ENCODE measurements at regions not wholly inside any gene's neighbourhood (a gene's known extent, or its start where the extent isn't known, plus 50 kb on each side); places are given as distances from the start of the nearest gene placed in this dataset.

DNA sequence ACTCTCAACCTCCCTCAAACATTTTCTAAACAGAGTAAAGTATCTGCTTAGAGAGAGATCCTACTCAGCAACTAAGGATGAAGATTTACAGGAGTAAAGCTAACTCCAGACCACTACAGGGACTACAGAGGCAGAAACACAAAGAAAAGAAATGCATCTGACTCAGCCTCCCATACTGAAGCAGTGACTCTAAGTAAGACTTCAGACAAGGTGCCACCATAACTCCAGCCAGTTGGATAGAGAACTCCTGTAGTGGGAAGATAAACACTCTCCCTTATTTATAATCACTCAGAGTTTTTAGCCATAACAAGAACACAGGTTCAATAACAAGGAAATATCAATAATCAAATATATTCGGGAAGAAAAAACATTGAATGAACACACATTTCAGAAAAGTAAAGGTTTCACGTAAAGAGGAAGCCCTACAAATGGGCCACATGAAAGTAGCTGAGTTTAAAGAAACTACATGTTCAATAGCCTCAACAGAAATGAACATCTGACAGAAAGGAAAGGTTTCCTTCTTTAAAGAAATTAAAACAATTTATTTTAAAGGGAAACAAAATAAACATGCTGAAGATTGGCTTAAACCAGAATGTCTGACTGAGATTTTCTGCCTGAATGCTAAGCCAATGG, 519.9 kb downstream of the KCNJ3 start:
- no peak for TF ChIP-seq ZFX (IDR thresholded peaks at IDR 0.05)
- no peak for TF ChIP-seq CTCF (conservative IDR thresholded peaks at IDR 0.05)
- no peak overlapping the region for H3K27ac ChIP-seq

DNA sequence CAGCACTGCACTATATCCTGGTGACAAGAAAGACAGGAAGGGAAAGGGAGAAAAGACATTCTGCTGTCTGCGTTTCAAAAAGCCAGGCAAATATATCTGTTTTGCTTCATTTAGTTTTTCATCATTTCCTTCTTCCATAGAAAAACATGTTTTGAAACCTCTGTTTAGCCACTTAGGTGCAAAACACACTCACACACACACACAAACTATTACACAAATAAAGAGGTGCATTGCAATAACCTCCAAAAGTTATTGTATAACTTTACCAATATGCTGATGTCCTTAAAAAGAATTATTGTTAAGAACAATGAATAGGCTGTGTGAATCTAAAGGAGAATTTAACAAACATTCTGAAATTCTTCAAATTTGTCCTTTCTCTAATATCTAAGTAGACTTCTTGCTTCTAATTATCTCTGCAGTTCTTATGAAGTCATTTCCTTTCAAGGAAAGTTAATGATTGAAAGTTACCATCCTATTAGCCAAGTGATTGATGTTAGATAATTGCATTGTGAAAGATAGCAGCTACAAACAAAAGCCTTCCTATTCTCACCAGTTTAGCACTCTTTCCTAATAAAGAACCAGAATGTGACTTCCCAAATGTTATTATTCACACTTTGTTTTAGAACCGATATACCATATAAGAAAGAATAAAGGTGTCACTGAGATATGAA, 516.7 kb downstream of the KCNJ3 start:
- no peak for TF ChIP-seq ZFX (IDR thresholded peaks at IDR 0.05)
- no peak for TF ChIP-seq CTCF (conservative IDR thresholded peaks at IDR 0.05)
- H3K27ac ChIP-seq: no peak overlapping the region

DNA sequence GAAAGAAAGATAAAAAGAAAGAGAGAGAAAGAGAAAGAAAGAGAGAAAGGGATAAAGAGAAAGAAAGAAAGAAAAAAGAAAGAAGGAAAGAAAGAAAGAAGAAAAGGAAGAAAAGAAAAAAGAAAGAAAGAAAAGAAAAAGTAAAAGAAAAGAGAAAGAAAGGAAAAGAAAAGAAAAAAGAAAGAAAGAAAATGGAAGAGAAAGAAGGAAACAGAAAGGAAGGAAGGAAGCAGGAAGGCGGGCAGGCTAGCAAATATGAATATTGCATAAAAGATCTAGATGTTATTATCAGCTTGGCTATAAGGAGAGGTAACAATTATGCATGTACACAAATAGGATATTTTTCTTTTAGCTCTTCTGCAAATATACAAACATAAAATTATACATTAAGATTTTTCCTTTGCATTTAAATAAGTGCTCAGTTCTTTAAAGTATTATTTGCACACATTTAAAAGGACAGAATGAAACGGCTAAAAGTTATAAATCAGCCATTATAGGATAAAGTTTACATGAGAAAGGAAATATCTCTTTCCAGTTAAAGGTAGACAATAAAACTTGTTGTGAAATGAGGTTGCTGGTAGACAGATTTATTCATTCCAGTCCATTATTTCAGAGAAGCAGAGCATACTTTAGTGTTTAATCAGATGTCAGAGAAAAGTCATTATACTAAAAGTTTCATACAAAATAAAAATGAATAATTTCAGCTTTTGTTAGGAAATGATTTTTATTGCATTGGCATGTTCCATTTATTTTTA, 511.4 kb downstream of the KCNJ3 start:
- no peak overlapping the region for H3K27ac ChIP-seq
- TF ChIP-seq CTCF (conservative IDR thresholded peaks at IDR 0.05) (no peak), ZFX (IDR thresholded peaks at IDR 0.05) (no peak)

- no peak overlapping the region for H3K27ac ChIP-seq
- no peak for TF ChIP-seq ZFX (IDR thresholded peaks at IDR 0.05)
- no peak for TF ChIP-seq CTCF (conservative IDR thresholded peaks at IDR 0.05)
Measured at GRCh38 chr2:155203178-155203577, 504.7 kb downstream of the KCNJ3 start.

- no peak overlapping the region for H3K27ac ChIP-seq
- TF ChIP-seq CTCF (conservative IDR thresholded peaks at IDR 0.05): no peak
- no peak for TF ChIP-seq ZFX (IDR thresholded peaks at IDR 0.05)
Measured at GRCh38 chr2:155200753-155201152, 502.3 kb downstream of the KCNJ3 start.

- H3K27ac ChIP-seq: no peak overlapping the region
- TF ChIP-seq ZFX (IDR thresholded peaks at IDR 0.05) (no peak), CTCF (conservative IDR thresholded peaks at IDR 0.05) (no peak)
Measured at GRCh38 chr2:155190342-155190741, 491.8 kb downstream of the KCNJ3 start.

DNA sequence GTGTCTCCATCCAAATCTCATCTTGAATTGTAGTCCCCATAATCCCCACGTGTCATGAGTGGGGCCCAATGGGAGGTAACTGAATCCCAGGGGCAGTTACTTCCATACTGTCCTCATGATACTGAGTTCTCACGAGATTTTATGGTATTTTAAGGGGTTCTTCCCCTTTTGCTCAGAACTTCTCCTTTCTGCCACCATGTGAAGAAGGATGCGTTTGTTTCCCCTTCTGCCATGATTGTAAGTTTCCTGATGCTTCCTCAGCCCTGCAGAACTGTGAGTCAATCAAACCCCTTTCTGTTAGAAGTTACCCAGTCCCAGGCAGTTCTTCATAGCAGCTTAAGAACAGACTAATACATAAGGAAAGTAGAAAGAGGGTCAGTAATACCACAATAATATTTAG, 480.4 kb downstream of the KCNJ3 start:
- no peak for TF ChIP-seq ZFX (IDR thresholded peaks at IDR 0.05)
- TF ChIP-seq CTCF (conservative IDR thresholded peaks at IDR 0.05): no peak
- H3K27ac ChIP-seq: no peak overlapping the region

Data from C4-2B (cell line).